ENCODE measurements at regions not wholly inside any gene's neighbourhood (a gene's known extent, or its start where the extent isn't known, plus 50 kb on each side); places are given as distances from the start of the nearest gene placed in this dataset.

GRCh38 chr1:221900678-221901077 lies 158.8 kb upstream of the DUSP10 start:
- no peak for TF ChIP-seq FOXM1 (IDR thresholded peaks at IDR 0.05; ENCODE audit: borderline replicate concordance)
- TF ChIP-seq SUZ12 (IDR thresholded peaks at IDR 0.05), result no peak
- TF ChIP-seq BHLHE40 (IDR thresholded peaks at IDR 0.05; ENCODE audit: borderline replicate concordance), result no peak
- TF ChIP-seq FOXA1 (IDR thresholded peaks at IDR 0.05), result no peak
- TF ChIP-seq TARDBP (IDR thresholded peaks at IDR 0.05), result no peak
- no peak for TF ChIP-seq ARNT (IDR thresholded peaks at IDR 0.05)
- TF ChIP-seq ELF4 (IDR thresholded peaks at IDR 0.05), result no peak
- no peak for TF ChIP-seq NFRKB (IDR thresholded peaks at IDR 0.05)
- TF ChIP-seq PKNOX1 (IDR thresholded peaks at IDR 0.05), result no peak
- TF ChIP-seq SP1 (IDR thresholded peaks at IDR 0.05), result no peak
- TF ChIP-seq HDGF (IDR thresholded peaks at IDR 0.05; ENCODE audit: borderline replicate concordance), result no peak
- TF ChIP-seq LEF1 (IDR thresholded peaks at IDR 0.05; ENCODE audit: borderline replicate concordance), result no peak
- TF ChIP-seq FOXK2 (IDR thresholded peaks at IDR 0.05), result no peak
- TF ChIP-seq ZNF384 (IDR thresholded peaks at IDR 0.05), result no peak
